Daoy (cell line): ENCODE measurements at regions not wholly inside any gene's neighbourhood (a gene's known extent, or its start where the extent isn't known, plus 50 kb on each side); places are given as distances from the start of the nearest gene placed in this dataset.

Source experiments
- DNase-seq: peaks from one replicate; pipeline ENCODE4 v3.0.0-alpha.2; 2015; ENCODE audit warnings: low read depth

DNA sequence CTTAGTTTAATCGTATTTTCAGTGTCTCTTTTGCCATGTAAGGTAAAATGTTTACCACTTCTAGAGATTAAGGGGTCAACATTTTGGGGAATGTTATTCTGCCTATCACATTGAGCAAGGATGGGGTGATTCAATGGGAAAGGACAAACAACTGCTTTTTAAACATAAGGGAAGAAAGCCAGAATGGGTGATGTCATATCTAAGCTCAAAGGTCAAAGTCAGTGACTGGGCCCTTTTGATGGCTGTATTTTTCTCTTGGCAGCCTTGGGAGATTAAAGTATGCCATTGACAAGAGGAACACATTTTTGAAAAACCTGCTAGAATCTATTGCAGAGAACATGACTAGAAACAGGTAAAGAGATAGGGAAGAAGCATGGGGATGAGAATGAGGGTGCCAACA is 477.3 kb upstream of the IRAK1BP1 start:
- DNase-seq: no peak

DNA sequence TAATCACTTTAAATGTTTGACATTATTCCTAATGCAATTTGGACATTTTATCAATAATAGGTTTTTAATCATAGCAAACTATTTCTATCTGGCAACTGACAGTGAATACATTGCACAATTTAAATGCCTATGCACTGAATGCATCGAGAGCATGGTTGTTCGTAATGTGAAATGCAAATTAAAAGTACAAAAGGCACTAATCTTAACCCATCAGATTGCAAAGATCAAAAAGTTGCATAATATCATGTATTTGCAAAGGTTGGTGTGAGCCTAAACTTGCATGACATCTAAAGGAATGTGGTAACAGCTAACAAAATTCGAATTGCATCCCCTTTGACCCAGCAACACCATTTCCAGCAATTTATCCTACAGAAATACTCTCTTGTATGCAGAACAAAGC is 469.9 kb upstream of the IRAK1BP1 start:
- no peak for DNase-seq

DNA sequence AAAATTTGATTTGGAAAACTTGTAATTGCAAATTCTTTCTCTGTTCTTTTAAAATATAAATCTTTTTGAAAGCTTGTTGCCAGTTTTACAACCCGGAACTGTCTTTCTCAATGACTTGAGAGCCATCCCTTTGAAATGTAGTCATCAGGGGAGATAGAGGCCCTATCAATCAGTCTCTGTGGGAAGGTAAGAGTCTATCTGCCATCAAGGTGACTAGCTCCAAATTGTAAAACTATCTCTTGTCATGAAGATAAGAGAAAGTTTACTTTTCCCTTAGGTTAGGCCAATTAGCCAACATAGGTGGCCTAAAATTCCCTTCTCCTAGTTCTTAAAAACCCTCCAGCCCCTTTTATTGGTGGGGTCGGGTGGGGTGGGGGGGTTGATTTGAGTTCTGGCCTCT is 469.1 kb upstream of the IRAK1BP1 start:
- no peak for DNase-seq

DNA sequence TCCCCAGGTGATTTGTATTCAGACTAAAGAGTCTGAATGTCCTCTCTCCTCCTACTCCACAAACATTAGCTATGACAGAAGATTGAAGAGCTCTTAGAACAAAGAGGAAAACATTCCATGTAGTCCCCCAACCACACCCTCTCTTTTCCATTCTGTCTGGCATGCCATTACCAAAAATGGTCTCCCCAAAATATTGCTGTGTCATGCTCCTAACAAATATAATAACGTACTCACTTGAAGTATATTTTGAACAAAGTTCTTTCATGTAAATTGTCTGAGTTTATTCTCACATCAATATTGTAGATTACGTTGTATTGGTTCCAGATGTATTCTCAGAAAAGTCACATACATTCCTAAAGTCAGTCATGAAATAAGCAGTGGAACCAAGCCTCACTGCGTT is 467.3 kb upstream of the IRAK1BP1 start:
- DNase-seq: no peak

DNA sequence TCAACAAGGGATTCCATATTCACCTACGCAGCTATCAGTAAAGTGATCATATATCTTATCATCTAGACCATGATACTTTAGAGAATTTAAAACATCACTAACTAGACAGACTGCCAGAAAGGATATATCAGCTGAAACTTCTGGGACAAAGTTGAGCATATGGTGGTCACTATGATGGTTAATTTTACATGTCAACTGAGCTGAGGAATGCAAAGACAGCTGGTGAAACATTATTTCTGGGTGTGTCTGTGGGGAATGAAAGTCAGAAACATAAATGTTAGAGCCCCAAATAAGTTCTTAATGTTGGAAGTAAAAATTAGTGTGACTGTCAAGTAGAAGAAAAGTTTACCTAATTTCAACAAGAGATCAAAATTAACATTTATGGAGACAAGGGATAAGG is 440.0 kb upstream of the IRAK1BP1 start:
- DNase-seq: no peak

DNA sequence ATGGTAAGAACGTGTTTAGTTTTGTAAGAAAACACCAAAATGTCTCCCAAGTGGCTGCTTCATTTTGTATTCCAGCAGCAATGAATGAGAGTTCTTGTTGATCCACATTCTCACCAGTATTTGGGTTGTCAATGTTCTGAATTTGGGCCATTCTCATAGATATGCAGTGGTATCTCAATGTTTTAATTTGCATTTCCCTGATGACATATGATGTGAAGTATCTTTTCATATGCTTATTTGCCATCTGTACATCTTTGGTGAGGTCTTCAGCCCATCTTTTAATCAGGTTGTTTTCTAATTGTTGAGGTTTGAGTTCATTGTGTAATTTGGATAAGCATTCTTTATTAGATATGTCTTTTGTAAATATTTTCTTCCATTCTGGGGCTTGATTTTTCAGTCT is 436.8 kb upstream of the IRAK1BP1 start:
- DNase-seq: no peak

DNA sequence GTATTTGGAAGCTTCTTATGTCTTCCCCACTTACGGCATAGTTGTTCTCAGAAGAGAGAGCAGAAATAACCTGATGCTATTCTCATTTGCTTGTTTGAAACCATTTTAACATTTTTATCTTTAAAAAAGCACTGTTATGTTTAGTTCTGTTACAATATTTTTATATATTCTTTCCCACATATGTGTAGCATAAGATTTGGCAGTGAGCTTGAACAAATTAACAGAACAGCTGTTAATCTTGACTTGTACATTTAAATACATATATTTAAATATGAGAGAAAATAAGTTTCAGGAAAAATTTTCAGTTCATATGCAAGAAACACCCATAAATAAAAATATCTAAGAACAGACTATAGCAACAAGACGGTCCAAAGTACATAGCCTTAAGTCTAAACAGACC is 431.7 kb upstream of the IRAK1BP1 start:
- no peak for DNase-seq

DNA sequence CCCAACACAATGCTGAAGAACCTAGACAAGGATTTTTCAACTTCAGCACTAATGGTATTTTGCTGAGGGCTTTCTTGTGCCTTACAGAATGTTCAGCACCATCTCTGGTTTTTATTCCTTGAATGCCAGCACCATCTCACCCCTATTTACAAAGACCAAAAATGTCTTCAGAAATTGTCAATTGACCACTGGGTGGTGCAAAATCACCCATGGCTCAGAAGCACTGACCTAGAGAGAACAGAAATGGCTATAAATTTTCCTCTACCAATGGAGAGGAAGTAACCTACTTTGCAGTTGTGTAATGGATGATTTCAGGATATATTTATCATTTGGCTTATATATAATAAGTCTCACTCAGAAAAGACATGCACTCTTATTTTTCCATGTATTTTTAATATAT is 431.0 kb upstream of the IRAK1BP1 start:
- DNase-seq: no peak

DNA sequence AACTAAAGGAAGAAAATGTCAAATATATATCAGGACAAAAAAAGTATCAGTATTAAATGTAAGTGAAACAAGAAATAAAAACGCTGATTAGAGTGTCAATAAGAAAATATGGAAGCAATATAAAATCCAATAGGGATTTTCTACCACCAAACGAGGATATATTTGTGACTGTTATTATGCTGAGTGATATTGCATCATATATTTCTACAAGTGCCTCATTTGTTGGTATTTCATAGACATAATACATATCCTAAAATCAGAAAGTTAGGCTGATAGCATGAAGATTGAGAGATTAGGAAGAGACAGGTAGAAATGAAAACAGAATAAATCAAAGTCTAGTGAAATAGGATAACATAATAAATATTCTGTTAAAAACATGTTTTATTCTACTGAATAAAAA is 429.2 kb upstream of the IRAK1BP1 start:
- no peak for DNase-seq

DNA sequence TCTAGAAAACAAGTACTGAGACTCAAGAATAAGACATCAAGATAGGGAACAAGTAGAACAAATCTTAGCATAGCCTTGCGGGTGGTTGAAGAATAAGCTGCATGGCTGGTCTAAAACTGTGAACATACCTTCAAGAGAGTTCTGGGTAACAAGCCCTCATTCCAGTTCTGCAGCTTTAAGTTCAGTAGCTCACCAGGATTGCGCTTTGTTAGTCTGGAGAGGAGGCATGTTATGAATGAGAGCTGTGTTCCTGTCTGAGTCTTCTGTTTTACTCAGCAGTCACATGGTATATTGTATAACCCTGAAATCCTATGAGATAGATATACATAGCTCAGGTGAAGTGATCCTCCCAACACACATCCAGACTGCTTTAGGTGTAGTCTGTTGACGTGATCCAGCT is 406.6 kb upstream of the IRAK1BP1 start:
- no peak for DNase-seq

DNA sequence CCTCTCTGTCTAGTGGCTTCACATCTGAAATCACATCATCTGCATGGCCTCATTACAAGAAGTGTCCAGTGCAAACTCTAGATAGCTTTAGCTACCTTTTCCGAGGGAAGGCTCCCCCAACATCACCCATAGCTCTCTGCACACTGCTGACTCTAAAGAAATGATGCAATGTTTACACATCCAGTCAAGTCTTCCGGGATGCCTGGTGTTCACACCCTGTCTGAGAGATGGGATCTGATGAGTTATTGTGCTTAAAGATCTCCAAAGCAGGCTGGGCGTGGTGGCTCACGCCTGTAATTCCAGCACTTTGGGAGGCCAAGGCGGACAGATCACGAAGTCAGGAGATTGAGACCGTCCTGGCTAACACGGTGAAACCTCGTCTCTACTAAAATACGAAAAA is 404.6 kb upstream of the IRAK1BP1 start:
- no peak for DNase-seq

DNA sequence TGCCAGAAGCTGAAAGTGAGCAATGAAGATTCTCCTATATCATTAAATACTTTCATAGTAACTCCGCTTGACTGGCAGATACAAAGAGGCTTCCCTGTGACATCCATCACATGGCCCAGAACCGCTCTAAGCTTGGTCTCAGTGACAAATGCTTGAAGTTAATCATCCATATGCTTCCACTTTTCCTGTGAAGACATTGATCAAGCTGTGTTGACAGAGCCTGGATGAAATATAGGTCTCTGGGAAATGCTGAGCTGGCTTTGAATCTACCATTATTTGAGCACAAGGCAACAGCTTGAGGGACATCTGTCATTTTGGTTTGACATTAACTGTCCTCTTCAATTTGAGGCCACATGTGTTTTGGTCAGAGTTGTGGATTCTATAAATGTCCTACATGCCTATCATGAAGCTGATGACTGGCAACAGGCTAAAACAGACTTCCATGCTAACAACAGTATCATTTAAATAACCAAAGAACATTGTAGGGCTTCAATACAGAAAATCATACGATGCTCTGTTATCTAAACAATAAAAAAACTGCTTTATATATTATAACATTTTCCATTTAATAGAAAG is 402.2 kb upstream of the IRAK1BP1 start:
- DNase-seq: no peak

DNA sequence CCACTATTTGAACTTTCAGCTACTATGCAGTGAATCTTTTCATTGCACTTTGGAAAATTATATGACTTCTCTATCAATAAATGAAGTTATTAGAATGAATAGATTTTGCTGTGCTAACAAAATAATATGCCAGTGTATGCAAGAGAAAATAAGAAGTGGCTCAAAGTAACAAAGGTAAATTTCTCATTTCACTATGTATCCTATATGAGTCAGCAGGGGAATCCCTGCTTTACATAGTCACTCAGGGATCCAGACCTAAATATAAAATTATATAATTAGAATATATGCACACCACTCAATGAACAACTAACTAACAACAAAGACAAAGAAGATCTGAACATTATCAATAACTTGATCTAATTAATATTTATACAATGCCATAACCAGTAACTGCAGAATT is 390.8 kb upstream of the IRAK1BP1 start:
- no peak for DNase-seq

DNA sequence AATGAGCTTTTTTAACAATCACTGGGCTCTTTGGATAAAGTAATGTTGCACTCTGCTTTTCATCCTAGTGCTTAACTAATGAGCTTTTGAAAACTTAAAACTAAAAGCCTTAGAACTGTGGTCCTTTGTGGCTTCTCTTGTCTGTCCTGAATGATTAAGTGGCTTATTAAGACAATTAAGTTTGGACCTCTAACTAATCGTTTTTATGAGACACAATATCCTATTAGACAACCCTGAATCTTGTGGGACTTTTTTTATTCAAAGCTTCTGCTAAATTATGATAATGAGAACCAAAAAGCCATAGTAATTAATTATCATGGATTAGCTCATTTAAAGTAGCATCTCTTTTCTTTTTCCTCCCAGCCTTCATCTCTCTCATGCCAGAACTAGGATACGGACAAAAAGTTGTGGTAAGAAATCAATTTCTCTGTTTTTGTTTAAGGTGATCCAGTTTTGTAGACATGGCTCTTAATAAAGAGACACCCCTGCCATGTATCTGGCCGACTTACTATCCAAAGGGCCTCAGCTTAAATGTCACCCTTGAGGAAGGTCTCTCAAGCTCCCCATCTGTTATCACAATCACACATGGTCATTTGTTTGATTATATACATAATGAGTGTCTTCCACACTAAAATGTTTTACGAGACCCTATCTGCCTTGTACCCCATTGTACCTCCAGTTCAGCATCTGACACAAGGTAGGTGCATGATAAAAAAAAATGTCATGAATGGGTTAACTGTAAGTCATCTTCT is 384.4 kb upstream of the IRAK1BP1 start:
- DNase-seq: no peak

DNA sequence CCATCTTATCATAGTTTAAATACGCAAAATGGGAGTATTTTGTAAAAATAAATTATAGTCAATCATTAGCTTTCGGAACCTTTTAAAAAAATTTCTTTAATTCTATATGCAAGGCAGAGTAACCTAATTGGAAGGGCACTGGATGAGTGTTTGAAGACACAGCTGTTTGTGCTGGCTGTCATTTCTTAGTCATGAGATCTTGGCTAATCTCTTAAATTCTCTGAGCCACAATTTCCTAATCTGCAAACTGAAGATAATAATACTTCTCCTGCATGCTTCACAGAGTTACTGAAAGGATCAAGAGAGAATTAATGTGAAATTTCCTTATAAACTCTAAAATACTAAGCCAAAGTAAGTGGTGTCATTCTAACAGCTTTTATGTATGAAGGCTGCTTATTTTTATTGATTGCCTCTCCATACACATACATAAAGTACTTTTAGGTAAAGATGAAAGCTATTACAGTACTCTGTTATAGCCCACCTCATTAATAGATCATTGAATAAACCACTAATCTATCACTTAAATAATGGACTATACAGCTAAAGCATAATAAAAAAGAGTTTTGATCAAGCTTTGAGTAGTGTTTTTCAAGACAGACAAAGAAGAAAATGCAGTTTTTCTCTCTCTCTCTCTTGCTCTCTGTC is 383.7 kb upstream of the IRAK1BP1 start:
- DNase-seq: no peak

DNA sequence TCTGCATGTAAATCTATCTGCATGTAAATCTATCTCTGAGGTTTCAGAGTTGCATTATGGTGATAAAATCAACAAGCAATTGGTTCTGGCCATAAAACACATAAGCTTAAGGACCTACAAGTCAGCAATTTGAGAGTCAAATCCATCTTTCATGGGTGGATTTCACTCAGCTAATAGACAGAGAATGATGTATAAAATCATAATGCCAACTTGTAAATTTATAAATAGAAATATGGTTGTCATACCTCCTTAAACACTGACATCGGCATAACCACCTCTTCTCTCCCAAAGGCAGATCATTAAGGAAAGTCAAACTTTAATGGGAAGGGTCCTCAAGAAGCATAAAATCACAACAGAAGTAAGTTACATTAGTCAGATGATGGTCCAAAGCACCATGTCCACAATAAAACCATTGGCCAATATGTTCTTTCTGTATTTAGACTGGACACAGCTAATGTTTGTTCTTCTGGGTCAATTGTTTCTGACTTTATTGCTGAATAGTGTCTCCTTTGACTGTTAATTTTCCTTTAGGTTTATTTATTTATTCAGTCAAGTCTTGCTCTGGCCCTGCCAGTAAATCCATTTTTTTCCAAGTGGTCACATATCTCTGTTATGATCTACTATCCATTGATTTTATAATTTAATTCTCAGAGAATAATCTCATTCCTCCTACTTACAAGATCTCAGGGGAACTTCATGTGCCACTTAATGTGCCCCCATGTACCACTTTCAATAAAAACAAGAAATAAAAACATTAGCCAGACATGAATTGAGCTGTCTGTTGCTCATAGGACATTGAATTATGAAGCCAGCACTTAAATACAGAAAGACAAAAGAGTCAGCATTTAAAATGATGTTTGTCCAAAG is 382.9 kb upstream of the IRAK1BP1 start:
- no peak for DNase-seq

DNA sequence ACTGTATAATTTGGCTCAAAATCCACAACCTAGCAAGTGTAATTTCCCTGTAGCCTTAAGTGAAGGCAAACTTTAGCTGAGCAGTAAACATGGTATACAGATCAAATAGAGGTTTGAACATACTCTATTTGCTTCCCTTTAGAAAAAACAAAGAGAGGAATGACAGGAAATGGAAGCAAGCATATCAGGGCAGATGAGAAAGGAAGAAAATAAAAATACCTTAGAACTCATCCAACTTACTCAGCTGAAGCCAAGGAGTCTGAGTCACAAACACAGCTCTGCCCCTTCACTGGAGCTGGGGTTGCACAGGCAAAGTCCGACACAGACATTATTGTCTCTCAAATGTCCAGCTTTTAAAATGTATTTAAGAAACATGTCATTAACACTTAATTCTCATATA is 379.9 kb upstream of the IRAK1BP1 start:
- no peak for DNase-seq

DNA sequence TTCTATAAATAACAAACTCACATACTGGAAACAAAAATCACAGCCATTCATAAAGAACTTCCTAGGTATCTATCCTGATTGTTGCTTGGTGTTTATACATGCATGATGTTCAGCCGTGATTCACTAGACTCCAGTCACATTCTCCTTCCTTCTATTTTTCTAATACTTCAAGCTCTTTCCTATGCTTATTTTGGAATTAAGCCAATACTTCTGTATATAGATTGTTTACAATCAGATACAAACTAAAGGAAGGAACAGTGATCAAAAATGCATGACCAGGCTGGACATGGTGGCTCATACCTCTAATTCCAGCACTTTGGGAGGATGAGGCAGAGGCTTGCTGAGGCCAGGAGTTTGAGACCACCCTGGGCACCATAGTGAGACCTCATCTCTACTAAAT is 377.5 kb upstream of the IRAK1BP1 start:
- no peak for DNase-seq

DNA sequence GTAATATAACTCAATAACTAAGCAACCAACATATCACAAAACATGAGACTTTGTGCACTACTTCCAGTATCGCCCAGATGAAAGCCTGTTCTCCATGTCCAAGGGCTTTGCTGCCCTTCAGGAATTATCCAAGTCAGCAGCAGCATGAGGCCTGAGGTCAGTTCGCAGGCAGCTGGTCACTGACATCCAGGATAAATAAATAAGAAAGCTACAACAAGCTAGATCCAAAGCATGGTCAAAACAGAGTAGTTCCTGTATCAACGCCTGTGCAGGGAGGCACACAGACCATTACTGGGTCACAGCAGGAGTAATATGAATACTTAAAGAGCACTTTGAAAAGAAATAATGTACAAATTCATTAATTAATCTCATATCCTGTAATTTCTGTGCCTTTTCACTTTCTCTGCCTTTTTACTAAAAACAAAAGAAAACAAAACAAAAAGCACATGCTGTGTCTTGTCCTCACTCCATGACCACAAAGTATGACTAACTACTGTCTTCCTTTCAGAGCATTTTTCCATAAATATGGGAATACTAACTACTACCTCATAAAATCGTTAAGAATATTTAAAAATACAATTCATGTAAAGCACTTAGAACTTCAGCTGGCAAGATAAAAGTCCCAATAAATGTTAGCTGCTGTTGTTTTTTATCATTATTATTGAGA is 374.9 kb upstream of the IRAK1BP1 start:
- DNase-seq: no peak

DNA sequence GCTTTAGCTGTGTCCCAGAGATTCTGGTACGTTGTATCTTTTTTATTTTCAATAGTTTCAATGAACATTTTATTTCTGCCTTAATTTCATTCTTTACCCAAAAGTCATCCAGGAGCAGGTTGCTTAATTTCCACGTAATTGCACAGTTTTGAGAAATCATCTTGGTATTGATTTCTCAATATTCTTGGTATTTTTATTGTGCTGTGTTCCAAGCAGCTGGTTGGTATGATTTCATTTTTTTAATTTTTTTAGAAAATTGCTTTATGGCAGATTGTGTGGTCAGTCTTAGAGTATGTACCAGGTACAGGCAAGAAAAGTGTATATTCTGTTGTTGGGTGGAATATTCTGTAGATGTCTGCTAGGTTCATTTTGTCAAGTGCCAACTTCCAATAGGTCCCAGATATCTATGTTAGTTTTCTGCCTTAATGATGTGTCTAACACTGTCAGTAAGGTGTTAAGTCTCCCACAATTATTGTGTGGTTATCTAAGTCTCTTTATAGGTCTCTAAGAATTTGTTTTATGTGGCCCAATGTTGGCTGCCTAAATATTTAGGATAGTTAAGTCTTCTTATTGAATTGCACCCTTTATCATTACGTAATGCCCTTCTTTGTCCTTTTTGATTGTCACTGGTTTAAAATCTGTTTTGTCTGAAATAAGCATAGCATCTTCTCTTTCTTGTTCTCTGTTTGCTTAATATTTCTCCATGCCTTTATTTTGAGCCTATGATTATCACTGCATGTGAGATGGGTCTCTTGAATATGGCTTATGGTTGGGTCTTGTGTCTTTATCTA is 366.9 kb upstream of the IRAK1BP1 start:
- no peak for DNase-seq

DNA sequence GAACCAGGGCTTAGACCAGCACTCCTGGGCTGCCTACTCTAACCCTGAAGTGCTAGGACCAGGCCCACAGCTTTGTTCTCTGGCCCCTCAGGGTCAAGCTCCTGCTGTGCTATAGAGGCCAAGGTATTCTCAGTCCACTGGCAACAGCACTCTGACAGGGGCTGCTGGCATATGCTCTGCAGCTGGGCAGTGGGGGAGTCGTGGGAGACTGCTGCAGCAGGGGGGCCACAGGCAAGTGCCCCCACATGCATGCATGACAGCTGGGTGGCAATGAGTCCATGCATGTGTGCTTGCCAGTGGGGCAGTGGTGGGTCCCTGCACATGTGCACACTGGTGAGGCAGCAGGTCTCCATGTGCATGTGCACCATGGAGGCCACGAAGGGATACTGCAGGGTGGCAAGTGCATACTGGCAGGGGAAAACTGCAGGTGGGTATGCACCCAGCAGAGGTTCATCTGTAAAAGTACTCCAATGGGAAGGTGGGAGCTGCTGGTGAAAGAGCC is 364.9 kb upstream of the IRAK1BP1 start:
- DNase-seq: no peak
